ENCODE measurements at regions not wholly inside any gene's neighbourhood (a gene's known extent, or its start where the extent isn't known, plus 50 kb on each side); places are given as distances from the start of the nearest gene placed in this dataset.

GRCh38 chr1:34270181-34270580, 93.5 kb downstream of the C1orf94 start:
- no peak for DNase-seq (ENCODE audit: low spot score)

GRCh38 chr1:34272152-34272551, 95.4 kb downstream of the C1orf94 start:
- no peak for DNase-seq (ENCODE audit: low spot score)

GRCh38 chr1:34275150-34275549, 98.4 kb downstream of the C1orf94 start:
- no peak for DNase-seq (ENCODE audit: low spot score)

GRCh38 chr1:34276606-34277005, 99.9 kb downstream of the C1orf94 start:
- DNase-seq (ENCODE audit: low spot score) = no peak

- no peak for DNase-seq (ENCODE audit: low spot score)
Observed at GRCh38 chr1:34277150-34277549, 100.4 kb downstream of the C1orf94 start.

GRCh38 chr1:34278211-34278610, 101.5 kb downstream of the C1orf94 start:
- DNase-seq (ENCODE audit: low spot score) = no peak

GRCh38 chr1:34279971-34280370, 103.3 kb downstream of the C1orf94 start:
- DNase-seq (ENCODE audit: low spot score) = no peak

GRCh38 chr1:34280509-34280908, 103.8 kb downstream of the C1orf94 start:
- DNase-seq (ENCODE audit: low spot score) = no peak

- no peak for DNase-seq (ENCODE audit: low spot score)
Observed at GRCh38 chr1:34283142-34283541, 106.4 kb downstream of the C1orf94 start.

- DNase-seq (ENCODE audit: low spot score) = no peak
Observed at GRCh38 chr1:34286511-34286910, 109.8 kb downstream of the C1orf94 start.

- no peak for DNase-seq (ENCODE audit: low spot score)
Observed at GRCh38 chr1:34290831-34291230, 114.1 kb downstream of the C1orf94 start.

GRCh38 chr1:34292472-34292871, 115.8 kb downstream of the C1orf94 start:
- no peak for DNase-seq (ENCODE audit: low spot score)

GRCh38 chr1:34296059-34296458, 119.4 kb downstream of the C1orf94 start:
- no peak for DNase-seq (ENCODE audit: low spot score)

GRCh38 chr1:34302798-34303197, 126.1 kb downstream of the C1orf94 start:
- DNase-seq (ENCODE audit: low spot score) = no peak

- DNase-seq (ENCODE audit: low spot score) = no peak
Observed at GRCh38 chr1:34303218-34303617, 126.5 kb downstream of the C1orf94 start.

GRCh38 chr1:34306568-34306967, 129.9 kb downstream of the C1orf94 start:
- DNase-seq (ENCODE audit: low spot score) = no peak

GRCh38 chr1:34312359-34312758, 135.7 kb downstream of the C1orf94 start:
- no peak for DNase-seq (ENCODE audit: low spot score)

- no peak for DNase-seq (ENCODE audit: low spot score)
Observed at GRCh38 chr1:34315974-34316373, 139.3 kb downstream of the C1orf94 start.

- no peak for DNase-seq (ENCODE audit: low spot score)
Observed at GRCh38 chr1:34316773-34317172, 140.1 kb downstream of the C1orf94 start.

GRCh38 chr1:34319218-34319617, 142.5 kb downstream of the C1orf94 start:
- DNase-seq (ENCODE audit: low spot score) = no peak

GRCh38 chr1:34320053-34320669, 143.5 kb downstream of the C1orf94 start:
- DNase-seq (ENCODE audit: low spot score) = no peak

- no peak for DNase-seq (ENCODE audit: low spot score)
Observed at GRCh38 chr1:34322969-34323368, 146.3 kb downstream of the C1orf94 start.

- no peak for DNase-seq (ENCODE audit: low spot score)
Observed at GRCh38 chr1:34324879-34325440, 148.3 kb downstream of the C1orf94 start.

GRCh38 chr1:34328281-34328799, 151.6 kb downstream of the C1orf94 start:
- DNase-seq (ENCODE audit: low spot score) = no peak
